ENCODE measurements at regions not wholly inside any gene's neighbourhood (a gene's known extent, or its start where the extent isn't known, plus 50 kb on each side); places are given as distances from the start of the nearest gene placed in this dataset.
"Not testable (repeated sequence)": the region's sequence is repeated elsewhere in the genome, so short reads cannot be mapped to it uniquely, and the experiment has no call there.

DNA sequence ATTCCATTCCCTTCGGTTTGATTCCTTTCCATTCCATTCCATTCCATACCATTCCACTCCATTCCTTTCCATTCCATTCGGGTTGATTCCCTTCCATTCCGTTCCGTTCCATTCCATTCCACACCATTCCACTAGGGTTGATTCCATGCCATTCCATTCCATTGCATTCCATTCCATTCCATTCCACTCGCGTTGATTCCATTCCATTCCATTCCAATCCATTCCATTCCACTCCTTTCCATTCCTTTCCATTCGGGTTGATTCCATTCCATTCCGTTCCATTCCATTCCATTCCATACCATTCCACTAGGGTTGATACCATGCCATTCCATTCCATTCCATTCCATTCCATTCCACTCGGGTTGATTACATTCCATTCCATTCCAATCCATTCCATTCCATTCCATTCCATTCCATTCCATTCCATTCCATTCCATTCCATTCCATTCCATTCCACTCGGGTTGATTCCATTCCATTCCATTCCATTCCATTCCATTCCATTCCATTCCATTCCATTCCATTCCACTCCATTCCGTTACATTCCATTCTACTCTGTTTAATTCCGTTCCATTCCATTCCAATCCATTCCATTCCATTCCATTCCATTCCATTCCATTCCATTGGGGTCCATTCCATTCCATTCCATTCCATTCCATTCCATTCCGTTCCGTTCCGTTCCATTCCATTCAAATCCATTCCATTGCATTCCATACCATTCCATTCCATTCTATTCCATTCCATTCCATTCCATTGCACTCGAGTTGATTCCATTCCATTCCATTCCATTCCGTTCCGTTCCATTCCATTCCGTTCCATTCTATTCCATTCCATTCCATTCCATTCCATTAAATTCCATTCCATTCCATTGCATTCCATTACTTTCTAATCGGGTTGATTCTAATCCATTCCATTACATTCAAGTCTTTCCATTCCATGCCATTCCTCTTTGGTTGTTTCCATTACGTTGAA lies 163.2 kb downstream of the CWH43 start:
- not testable (repeated sequence) for H3K9me2 ChIP-seq (replicated peaks; ENCODE audit: insufficient read depth); H3K9me3 ChIP-seq (ENCODE audit: low read depth); H3K36me3 ChIP-seq (replicated peaks; ENCODE audit: insufficient read depth, low read depth); H3K4me3 ChIP-seq; H2AFZ ChIP-seq; H3K27me3 ChIP-seq; H3K4me2 ChIP-seq; H3K79me2 ChIP-seq; H3K4me1 ChIP-seq (ENCODE audit: insufficient read depth); H4K20me1 ChIP-seq (ENCODE audit: insufficient read depth, poor library complexity, severe bottlenecking); H3K27ac ChIP-seq
- DNase-seq (ENCODE audit: low spot score): peak; percentile 96
- WGBS (ENCODE audit: low lambda C conversion rate, missing lambda C conversion rate): 54% methylated on average over 21 of the region's 21 CpGs

DNA sequence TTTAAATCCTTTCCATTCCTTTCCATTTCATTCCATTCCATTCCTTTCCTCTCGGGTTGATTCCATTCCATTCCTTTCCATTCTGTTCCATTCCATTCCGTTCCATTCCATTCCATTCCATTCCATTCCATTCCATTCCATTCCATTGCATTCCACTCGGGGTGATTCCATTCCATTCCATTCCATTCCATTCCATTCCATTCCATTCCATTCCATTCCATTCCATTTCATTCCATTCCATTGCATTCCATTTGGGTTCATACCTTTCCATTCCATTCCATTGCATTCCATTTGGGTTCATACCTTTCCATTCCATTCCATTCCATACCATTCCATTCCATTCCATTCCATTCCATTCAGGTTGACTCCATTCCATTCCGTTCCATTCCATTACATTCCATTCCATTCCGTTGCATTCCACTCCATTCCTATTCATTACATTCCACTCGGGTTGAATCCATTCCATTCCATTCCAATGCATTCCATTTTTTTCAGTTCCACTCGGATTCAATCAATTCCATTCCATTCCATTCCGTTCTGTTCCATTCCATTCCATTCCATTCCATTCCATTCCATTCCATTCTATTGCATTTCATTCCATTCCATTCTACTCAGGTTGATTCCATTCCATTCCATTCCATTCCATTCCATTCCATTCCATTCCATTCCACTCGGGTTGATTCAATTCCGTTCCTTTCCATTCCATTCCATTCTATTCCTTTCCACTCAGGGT lies 164.4 kb downstream of the CWH43 start:
- H3K27ac ChIP-seq; H3K4me2 ChIP-seq; H3K36me3 ChIP-seq (replicated peaks; ENCODE audit: insufficient read depth, low read depth); H3K9me3 ChIP-seq (ENCODE audit: low read depth); H3K9me2 ChIP-seq (replicated peaks; ENCODE audit: insufficient read depth); H3K79me2 ChIP-seq; H2AFZ ChIP-seq; H3K4me1 ChIP-seq (ENCODE audit: insufficient read depth); H4K20me1 ChIP-seq (ENCODE audit: insufficient read depth, poor library complexity, severe bottlenecking); H3K4me3 ChIP-seq; H3K27me3 ChIP-seq: not testable (repeated sequence)
- WGBS (ENCODE audit: low lambda C conversion rate, missing lambda C conversion rate): 49% methylated on average over 10 of the region's 10 CpGs
- peak; percentile 10 for DNase-seq (ENCODE audit: low spot score)

DNA sequence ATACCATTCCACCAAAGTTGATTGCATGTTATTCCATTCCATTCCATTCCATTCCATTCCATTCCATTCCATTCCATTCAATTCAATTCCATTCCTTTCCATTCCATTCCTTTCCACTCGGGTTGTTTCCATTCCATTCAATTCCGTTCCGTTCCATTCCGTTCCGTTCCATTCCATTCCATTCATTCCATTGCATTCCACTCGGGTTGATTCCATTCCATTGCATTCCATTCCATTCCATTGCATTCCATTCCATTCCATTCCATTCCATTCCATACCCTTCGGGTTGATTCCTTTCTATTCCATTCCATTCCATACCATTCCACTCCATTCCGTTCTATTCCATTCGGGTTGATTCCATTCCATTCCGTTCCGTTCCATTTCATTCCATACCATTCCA lies 166.9 kb downstream of the CWH43 start:
- H2AFZ ChIP-seq; H3K79me2 ChIP-seq; H3K9me2 ChIP-seq (replicated peaks; ENCODE audit: insufficient read depth); H4K20me1 ChIP-seq (ENCODE audit: insufficient read depth, poor library complexity, severe bottlenecking); DNase-seq (ENCODE audit: low spot score); H3K4me2 ChIP-seq; H3K27me3 ChIP-seq; H3K4me3 ChIP-seq; H3K27ac ChIP-seq; H3K4me1 ChIP-seq (ENCODE audit: insufficient read depth); H3K36me3 ChIP-seq (replicated peaks; ENCODE audit: insufficient read depth, low read depth): not testable (repeated sequence)
- H3K9me3 ChIP-seq (ENCODE audit: low read depth): peaks cover 13% of the 10 kb centered on the region
- WGBS (ENCODE audit: low lambda C conversion rate, missing lambda C conversion rate): 61% methylated on average over 11 of the region's 11 CpGs

DNA sequence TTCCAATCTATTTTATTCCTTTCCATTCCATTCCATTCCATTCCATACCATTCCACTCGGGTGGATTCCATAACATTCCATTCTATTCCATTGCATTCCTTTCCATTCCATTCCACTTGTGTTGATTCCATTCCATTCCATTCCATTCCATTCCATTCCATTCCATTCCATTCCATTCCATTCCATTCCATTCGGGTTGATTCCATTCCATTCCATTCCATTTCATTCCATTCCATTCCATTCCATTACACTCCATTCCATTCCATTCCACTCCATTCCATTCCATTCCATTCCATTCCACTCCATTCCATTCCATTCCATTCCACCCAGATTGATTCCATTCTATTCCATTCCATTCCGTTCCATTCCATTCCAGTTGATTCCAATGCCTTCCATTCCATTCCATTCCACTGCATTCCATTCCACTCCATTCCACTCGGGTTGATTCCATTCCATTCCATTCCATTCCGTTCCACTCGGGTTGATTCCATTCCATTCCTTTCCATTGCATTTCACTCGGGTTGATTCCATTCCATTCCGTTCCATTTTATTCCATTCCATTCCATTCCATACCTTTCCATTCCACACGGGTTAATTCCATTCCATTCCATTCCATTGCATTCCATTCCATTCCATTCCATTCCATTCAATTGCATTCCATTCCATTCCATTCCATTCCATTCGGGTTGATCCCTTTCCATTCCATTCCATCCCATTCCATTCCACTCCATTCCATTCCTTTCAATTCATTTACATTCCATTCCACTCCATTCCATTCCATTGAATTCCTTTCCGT lies 168.4 kb downstream of the CWH43 start:
- H3K4me1 ChIP-seq (ENCODE audit: insufficient read depth); H3K27me3 ChIP-seq; H3K36me3 ChIP-seq (replicated peaks; ENCODE audit: insufficient read depth, low read depth); H4K20me1 ChIP-seq (ENCODE audit: insufficient read depth, poor library complexity, severe bottlenecking); H3K9me2 ChIP-seq (replicated peaks; ENCODE audit: insufficient read depth); H3K27ac ChIP-seq; H2AFZ ChIP-seq; H3K79me2 ChIP-seq; H3K4me2 ChIP-seq; H3K4me3 ChIP-seq: not testable (repeated sequence)
- peaks cover 13% of the 10 kb centered on the region for H3K9me3 ChIP-seq (ENCODE audit: low read depth)
- WGBS (ENCODE audit: low lambda C conversion rate, missing lambda C conversion rate): 68% methylated on average over 11 of the region's 11 CpGs
- peak; percentile 86 for DNase-seq (ENCODE audit: low spot score)

DNA sequence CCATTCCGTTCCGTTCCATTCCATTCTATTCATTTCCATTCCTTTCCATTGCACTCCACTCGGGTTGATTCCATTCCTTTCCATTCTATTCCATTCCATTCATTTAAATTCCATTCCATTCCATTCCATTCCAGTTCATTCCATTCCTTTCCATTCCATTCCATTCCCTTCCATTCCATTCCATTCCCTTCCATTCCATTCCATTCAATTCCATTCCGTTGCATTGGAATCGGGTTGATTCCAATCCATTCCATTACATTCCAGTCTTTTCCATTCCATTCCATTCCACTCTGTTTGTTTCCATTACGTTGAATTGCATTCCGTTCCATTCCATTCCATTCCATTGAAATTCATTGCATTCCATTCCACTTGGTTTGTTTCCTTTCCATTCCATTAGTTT lies 169.2 kb downstream of the CWH43 start:
- not testable (repeated sequence) for H3K9me2 ChIP-seq (replicated peaks; ENCODE audit: insufficient read depth); H3K4me1 ChIP-seq (ENCODE audit: insufficient read depth); H3K27me3 ChIP-seq; H2AFZ ChIP-seq; H3K4me2 ChIP-seq; H3K27ac ChIP-seq; H3K4me3 ChIP-seq; H3K9me3 ChIP-seq (ENCODE audit: low read depth); H3K79me2 ChIP-seq; H4K20me1 ChIP-seq (ENCODE audit: insufficient read depth, poor library complexity, severe bottlenecking); H3K36me3 ChIP-seq (replicated peaks; ENCODE audit: insufficient read depth, low read depth)
- DNase-seq (ENCODE audit: low spot score): peak; percentile 3
- WGBS (ENCODE audit: low lambda C conversion rate, missing lambda C conversion rate): 64% methylated on average over 7 of the region's 7 CpGs

- not testable (repeated sequence) for H3K36me3 ChIP-seq (replicated peaks; ENCODE audit: insufficient read depth, low read depth); H3K9me3 ChIP-seq (ENCODE audit: low read depth); H3K27me3 ChIP-seq; H3K4me2 ChIP-seq; H3K79me2 ChIP-seq; H3K4me1 ChIP-seq (ENCODE audit: insufficient read depth); H3K9me2 ChIP-seq (replicated peaks; ENCODE audit: insufficient read depth); H3K4me3 ChIP-seq; H2AFZ ChIP-seq; H3K27ac ChIP-seq; H4K20me1 ChIP-seq (ENCODE audit: insufficient read depth, poor library complexity, severe bottlenecking)
- WGBS (ENCODE audit: low lambda C conversion rate, missing lambda C conversion rate): 65% methylated on average over 6 of the region's 6 CpGs
- peak; percentile 1 for DNase-seq (ENCODE audit: low spot score)
Measured at GRCh38 chr4:49156309-49156708, 170.2 kb downstream of the CWH43 start.

- not testable (repeated sequence) for H3K36me3 ChIP-seq (replicated peaks; ENCODE audit: insufficient read depth, low read depth); H3K27me3 ChIP-seq; H3K4me1 ChIP-seq (ENCODE audit: insufficient read depth); H3K9me3 ChIP-seq (ENCODE audit: low read depth); H3K9me2 ChIP-seq (replicated peaks; ENCODE audit: insufficient read depth); H3K4me2 ChIP-seq; H3K79me2 ChIP-seq; H4K20me1 ChIP-seq (ENCODE audit: insufficient read depth, poor library complexity, severe bottlenecking); H3K4me3 ChIP-seq; H2AFZ ChIP-seq; H3K27ac ChIP-seq; DNase-seq (ENCODE audit: low spot score)
- WGBS (ENCODE audit: low lambda C conversion rate, missing lambda C conversion rate): 47% methylated on average over 2 of the region's 2 CpGs
Measured at GRCh38 chr4:49157630-49158029, 171.6 kb downstream of the CWH43 start.

- not testable (repeated sequence) for H3K79me2 ChIP-seq; H2AFZ ChIP-seq; H3K9me3 ChIP-seq (ENCODE audit: low read depth); H3K36me3 ChIP-seq (replicated peaks; ENCODE audit: insufficient read depth, low read depth); H4K20me1 ChIP-seq (ENCODE audit: insufficient read depth, poor library complexity, severe bottlenecking); H3K4me1 ChIP-seq (ENCODE audit: insufficient read depth); H3K27me3 ChIP-seq; H3K27ac ChIP-seq; H3K4me3 ChIP-seq; H3K4me2 ChIP-seq; H3K9me2 ChIP-seq (replicated peaks; ENCODE audit: insufficient read depth)
- WGBS (ENCODE audit: low lambda C conversion rate, missing lambda C conversion rate): 87% methylated on average over 23 of the region's 23 CpGs
- peak; percentile 1 for DNase-seq (ENCODE audit: low spot score)
Measured at GRCh38 chr4:49161111-49161541, 175.1 kb downstream of the CWH43 start.

All from hepatocyte (in vitro differentiated cells).